HG03354 (cell line): ENCODE measurements at regions not wholly inside any gene's neighbourhood (a gene's known extent, or its start where the extent isn't known, plus 50 kb on each side); places are given as distances from the start of the nearest gene placed in this dataset.
"Not testable (repeated sequence)": the region's sequence is repeated elsewhere in the genome, so short reads cannot be mapped to it uniquely, and the experiment has no call there.

Experiments used
- ATAC-seq: cut with Tn5 transposase; IDR thresholded peaks from one replicate; pipeline ENCODE4 v1.9.1; 2021; ENCODE audit warnings: mild to moderate bottlenecking; ENCODE audit not compliant: unreplicated experiment, poor library complexity, severe bottlenecking

DNA sequence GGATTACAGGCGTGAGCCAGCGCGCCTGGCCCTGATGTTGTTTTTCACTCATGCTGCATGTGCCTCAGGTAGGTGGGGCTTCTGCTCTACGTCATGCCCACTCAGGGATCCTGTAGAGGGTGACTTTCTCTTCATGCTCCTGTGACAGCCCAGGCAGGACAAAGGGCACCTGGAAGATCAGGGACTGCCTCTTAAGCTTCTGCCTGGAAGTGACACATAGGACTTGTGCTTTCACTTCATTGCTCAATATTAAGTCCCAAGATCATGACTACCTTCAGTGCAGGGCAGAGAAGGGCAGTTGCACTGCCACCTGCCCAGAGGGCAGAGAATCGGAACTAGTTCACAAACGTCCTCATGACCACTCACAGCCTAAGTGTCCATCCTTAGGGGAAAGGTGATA lies 249.5 kb upstream of the SULF2 start:
- no peak for ATAC-seq

DNA sequence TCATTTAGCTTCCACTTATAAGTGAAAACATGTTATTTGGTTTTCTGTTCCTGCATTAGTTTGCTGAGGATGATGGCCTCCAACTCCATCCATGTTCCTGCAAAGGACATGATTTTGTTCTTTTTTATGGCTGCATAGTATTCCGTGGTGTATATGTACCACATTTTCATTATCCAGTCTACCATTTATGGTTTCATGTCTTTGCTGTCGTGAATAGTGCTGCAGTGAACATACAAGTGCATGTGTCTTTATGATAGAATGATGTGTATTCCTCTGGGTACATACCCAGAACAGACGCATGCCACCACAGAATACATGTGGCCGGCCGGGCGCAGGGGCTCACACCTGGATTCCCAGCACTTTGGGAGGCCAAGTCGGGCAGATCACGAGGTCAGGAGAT lies 247.7 kb upstream of the SULF2 start:
- not testable (repeated sequence) for ATAC-seq

DNA sequence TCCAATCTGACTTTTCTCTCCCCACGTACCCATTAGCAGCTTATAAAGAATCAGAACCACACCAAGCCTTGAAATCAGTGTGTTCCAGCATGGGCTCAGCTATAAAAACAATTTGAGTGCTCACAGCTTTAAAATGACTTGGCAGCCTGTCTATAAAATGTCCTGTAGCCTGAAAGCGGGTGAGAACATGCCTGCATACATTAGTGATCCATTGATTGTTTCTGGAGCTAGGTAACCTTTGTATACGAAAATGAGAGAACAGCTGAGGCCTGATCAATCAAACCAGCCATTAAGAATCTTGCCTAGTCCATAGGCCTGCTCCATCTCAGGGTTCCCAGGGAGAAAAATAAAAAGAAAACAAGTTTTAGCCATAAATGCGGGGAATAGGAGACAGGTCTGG lies 245.8 kb upstream of the SULF2 start:
- ATAC-seq, result no peak

- ATAC-seq, result no peak
Observed at GRCh38 chr20:48026981-48027592, 241.8 kb upstream of the SULF2 start.

- ATAC-seq, result no peak
Observed at GRCh38 chr20:48025661-48026060, 240.4 kb upstream of the SULF2 start.

GRCh38 chr20:48025051-48025515 lies 239.8 kb upstream of the SULF2 start:
- no peak for ATAC-seq

- ATAC-seq, result no peak
Observed at GRCh38 chr20:48024539-48024938, 239.3 kb upstream of the SULF2 start.

DNA sequence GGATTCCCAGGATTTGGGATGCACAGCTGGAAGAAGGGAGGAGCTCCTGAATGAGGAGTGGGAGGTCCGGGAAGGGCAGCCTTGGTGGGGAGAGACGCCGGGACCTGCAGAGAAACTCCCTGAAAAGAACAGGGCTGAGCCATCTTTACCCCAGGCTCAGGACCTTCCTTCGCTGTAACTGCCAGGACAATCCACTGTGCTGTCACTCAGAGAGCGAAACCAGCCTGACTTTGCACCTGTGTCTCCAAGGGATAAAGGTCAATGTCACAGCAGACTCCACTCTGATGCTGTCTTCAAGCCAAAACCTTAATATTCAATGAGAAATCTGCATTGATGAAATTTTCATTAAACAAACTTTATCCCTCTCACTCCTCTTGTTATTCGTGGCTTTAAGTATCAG lies 235.4 kb upstream of the SULF2 start:
- not testable (repeated sequence) for ATAC-seq

DNA sequence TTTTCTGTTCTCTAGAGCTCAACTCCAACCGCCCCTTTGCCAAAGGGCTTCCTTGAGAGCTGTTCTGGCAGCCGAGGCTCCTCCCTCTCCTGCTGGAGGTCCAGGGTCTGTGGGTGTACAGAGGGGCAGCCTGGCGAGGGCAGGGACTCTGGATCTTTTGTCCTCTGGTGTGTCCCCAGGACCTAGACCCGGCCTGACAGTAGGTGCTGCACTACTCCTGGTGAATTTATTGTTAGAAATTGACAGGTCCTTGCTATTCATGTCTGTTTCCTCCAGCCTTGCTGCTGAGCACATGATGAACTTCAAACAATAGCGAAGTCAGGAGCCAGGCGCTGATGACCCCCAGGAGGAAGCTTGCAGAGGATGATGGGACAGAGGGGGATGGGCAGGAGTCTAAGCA lies 234.7 kb upstream of the SULF2 start:
- ATAC-seq, result no peak

DNA sequence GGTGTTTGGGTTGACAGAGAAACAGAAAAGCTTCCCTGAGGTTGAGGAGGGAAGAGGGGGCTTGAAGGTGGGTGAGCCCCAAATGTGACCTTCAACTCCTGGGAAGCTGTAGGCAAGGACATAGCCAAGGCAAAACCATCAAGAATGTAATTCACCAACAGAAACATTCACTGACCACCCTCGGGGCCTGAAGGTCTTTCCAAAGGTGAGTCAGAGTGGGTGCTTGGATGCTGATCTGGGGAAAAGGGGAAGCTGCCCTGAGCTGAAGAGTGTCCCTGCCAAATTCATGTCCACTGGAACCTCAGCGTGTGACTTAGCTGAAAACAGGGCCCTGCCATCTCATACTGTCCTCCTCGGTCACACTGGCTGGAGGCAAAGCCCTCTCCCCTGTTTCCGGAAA lies 234.2 kb upstream of the SULF2 start:
- no peak for ATAC-seq

DNA sequence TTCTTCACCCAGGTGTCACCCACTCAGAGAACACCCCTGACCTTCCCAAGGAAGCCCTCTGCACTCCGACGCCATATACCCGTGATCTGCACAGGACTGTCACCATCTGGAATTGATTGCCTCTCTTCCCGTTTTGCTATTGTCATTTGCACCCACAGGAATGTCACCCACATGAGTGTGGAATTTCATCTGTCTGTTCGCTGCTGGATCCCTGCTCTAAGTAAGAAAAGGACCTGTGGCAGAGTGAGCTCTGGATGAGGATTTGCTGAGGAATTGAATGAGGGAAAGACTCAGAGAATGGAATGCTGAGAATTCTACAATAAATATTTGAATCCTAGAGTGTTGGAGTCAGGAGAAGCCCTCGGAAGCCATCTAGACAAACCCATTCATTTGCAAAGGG lies 233.6 kb upstream of the SULF2 start:
- ATAC-seq, result not testable (repeated sequence)

GRCh38 chr20:48017992-48018391 lies 232.7 kb upstream of the SULF2 start:
- no peak for ATAC-seq

- no peak for ATAC-seq
Observed at GRCh38 chr20:48017509-48017908, 232.2 kb upstream of the SULF2 start.

DNA sequence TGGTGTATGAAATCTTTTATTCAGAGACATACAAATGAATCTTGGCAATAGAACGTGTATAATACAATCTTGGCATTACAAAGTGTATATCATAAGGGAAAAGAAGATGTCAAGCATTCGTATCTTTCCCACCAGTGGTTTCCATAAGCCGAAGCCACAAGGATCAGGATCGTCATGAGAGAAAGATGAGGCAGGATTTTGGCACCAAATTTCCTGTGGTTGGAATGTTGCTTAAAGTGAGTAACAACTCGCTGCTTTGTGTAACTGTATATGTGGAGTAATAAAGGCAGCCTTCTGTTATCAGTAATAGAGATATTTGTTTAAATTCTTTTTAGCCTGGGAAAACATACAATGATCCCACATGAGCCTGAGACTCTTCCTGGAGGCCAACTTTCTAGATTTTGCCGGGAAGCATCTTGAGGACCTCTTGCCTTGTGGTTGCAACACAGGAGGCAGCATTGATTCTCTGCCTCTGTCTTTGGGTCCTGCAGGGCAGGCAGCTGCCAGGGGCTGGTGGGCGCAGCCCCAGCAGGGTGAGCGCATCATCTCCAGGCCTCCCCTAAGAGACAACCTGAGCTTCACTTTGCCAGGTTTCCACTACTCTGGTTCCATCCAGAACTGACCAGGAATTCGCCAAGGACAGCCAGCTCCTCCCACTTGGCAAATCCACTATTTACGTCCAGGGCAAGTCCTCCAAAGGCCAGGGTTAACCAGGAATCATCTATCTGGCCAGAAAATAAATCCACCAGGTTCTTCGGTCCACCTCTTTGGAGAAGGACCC lies 230.9 kb upstream of the SULF2 start:
- no peak for ATAC-seq

DNA sequence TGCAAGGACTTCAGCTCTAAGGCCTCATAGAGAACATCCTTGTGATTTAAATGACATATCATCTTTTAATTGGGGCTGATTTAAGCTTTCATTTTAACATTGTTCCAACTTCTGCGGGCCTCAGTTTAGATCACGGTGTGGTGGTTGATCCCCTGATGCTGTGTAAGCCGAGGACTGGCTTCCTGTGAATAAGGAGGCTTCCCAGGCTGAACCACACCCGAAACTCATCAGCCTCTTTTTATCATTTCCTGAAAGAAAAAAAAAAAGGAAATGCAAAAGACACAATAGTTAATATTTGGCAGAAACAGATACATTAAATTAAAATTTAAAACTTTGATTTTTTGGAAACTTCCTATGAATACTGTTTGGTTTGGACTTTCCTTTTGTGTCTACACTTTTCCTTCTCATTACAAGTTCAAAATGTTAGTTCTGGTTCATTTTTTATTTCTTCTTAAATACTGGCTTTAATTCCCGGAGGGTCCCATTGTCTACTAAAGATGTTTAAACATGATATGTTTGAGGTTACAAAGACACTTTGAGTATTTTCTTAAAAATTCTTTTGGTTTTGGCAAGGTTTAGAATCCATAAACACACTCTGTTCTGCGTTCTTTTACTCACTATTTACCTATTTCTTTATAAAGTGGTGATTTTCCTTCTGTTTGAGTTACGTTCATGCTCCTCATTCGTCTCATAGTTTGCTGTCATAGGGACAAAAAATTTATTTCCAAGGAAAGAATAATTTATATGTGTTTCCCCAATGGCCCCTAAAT lies 230.0 kb upstream of the SULF2 start:
- no peak for ATAC-seq

DNA sequence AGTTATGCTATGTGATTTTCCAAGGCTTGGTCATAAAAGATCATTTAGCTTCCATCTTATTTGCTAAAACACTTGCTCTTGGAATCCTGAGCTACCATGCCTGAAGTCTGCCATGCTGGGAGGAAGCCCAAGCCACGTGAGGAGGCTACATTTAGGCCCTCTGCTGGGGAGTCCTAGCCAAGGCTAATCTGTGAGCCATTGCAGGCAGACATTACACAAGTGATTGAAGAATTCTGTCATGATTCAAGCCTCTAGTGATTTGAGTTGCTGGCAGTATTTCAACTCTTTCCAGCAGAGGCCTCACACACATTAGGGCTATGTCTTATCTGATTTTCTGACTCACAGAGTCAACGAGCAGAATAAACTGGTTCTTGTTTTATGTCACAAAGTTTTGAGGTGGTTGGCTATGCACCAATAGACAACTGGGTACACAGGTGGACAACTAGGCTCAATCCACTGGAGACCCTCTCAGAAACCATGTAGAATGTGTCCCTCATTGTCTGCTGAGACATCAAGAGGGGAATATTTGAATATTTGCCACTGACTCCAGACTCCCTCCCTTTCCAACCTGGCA lies 227.2 kb upstream of the SULF2 start:
- ATAC-seq, result no peak

- no peak for ATAC-seq
Observed at GRCh38 chr20:48011025-48011424, 225.7 kb upstream of the SULF2 start.

GRCh38 chr20:48010623-48011022 lies 225.3 kb upstream of the SULF2 start:
- no peak for ATAC-seq

GRCh38 chr20:48008850-48009515 lies 223.7 kb upstream of the SULF2 start:
- ATAC-seq, result no peak

- ATAC-seq, result no peak
Observed at GRCh38 chr20:48007351-48007750, 222.1 kb upstream of the SULF2 start.
